GM21515 (cell line): ENCODE measurements at regions not wholly inside any gene's neighbourhood (a gene's known extent, or its start where the extent isn't known, plus 50 kb on each side); places are given as distances from the start of the nearest gene placed in this dataset.
"Not testable (repeated sequence)": the region's sequence is repeated elsewhere in the genome, so short reads cannot be mapped to it uniquely, and the experiment has no call there.

Experiments
- ATAC-seq: cut with Tn5 transposase; IDR thresholded peaks from one replicate; pipeline ENCODE4 v1.9.1; 2021; ENCODE audit not compliant: unreplicated experiment

GRCh38 chr6:23828861-23829260 lies 297.2 kb upstream of the NRSN1 start:
- no peak for ATAC-seq

GRCh38 chr6:23841116-23841515 lies 284.9 kb upstream of the NRSN1 start:
- no peak for ATAC-seq

- no peak for ATAC-seq
Measured at GRCh38 chr6:23842760-23843159, 283.3 kb upstream of the NRSN1 start.

- no peak for ATAC-seq
Measured at GRCh38 chr6:23851522-23851921, 274.5 kb upstream of the NRSN1 start.

DNA sequence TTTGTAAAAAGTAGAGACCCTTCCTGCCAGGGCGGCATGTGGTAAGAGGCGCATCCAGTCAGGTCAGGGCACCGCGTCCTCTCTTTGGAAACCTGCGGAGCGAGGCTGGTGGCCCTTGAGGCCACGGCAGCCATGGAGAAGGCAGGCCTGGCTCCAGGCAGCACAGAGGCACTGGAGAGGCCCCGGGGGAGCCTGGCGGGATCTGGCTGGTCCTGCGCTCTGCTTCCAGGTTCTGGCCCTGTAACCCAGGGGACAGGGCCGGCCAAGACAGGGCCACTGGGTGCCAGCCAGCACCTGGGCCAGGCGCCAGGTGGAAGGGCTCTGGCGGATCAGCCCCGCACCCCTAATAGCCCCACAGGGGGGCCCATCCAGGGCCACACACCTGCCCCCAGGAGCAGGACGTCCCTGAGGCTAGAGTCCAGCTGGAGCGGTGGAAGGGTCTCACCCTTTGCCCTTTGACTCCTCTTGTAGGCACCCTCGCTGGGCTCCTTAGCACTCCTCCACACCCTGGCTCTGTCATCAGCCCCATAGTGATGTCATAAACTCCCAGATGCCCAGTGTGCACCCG lies 272.4 kb upstream of the NRSN1 start:
- ATAC-seq: not testable (repeated sequence)

DNA sequence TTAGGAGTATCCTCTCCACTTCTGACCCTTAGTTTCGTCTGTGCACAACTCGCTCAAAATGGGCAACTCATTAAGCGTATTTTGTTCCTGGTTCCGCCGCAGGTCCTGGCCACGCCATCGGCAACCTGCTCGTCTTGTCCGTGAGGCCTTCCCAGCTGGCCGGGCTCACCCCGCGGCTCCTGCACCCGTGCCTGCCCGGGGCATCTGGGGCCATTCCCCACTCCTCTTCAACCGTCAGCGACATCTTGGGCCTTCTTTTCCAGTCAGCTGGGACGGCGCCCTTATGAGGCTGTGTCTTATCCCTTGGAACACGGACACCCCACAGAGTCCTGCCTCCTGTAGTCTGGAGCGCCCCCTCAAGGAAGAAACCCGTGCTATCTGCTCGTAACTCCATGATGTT lies 271.9 kb upstream of the NRSN1 start:
- ATAC-seq: not testable (repeated sequence)

GRCh38 chr6:23855497-23856116 lies 270.4 kb upstream of the NRSN1 start:
- no peak for ATAC-seq

DNA sequence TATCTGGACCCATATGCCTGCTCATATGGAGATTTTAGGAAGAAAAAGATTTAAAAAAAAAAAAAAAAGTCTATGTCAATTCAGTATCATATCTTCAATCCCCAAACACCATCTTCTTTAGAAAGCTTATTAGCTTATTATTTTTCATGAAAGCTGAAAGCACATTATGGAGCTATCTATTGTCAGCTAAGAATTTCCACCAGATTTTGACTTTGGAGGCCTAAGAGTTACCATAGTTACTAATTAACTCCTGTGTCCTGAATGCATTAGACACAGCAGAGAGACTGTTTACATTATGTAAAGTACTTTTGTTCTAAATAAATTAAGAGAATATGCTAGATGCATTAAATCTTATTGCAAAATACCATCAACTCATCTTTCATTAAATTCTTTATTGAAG lies 255.5 kb upstream of the NRSN1 start:
- ATAC-seq: no peak

DNA sequence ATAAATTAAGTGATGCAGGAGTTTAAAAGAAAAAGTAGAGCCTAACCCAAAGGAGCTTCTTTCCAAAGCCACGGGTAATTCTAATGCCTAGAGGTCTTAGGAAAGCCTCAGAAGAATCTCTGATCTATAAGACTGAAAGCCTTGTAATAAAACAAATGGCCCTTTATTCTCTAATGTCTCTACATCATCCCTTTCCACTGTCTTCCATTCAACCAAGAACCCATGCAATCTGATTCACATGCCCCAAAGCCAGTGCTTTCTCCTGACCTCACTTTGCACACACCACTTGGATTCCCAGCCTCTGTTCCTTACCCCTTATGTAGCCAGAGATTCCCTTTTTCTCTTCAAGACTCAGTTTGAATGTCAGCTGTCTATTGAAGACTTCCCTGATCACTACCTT lies 252.9 kb upstream of the NRSN1 start:
- ATAC-seq: no peak

DNA sequence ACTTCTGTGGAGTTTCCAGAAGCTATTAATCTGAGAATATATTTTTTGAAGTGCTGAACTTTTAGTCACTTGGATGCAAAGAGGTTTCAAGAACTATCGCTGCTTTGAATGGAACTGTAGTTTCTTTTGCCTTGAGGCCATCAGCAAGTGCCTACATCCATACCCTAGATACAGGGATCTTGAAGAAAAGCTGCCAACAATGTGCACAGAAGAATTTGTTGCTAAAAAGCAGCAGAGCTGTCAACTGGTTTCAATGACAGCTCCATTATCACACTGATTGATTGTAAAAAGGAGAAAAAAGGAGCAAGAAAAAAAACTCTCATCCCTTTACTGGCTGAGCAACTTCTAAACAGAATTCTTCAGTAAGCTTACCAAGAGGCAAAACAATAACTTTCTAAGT lies 251.0 kb upstream of the NRSN1 start:
- ATAC-seq: no peak

GRCh38 chr6:23879816-23880215 lies 246.2 kb upstream of the NRSN1 start:
- ATAC-seq: no peak

- ATAC-seq: no peak
Measured at GRCh38 chr6:23890543-23891227, 235.3 kb upstream of the NRSN1 start.

DNA sequence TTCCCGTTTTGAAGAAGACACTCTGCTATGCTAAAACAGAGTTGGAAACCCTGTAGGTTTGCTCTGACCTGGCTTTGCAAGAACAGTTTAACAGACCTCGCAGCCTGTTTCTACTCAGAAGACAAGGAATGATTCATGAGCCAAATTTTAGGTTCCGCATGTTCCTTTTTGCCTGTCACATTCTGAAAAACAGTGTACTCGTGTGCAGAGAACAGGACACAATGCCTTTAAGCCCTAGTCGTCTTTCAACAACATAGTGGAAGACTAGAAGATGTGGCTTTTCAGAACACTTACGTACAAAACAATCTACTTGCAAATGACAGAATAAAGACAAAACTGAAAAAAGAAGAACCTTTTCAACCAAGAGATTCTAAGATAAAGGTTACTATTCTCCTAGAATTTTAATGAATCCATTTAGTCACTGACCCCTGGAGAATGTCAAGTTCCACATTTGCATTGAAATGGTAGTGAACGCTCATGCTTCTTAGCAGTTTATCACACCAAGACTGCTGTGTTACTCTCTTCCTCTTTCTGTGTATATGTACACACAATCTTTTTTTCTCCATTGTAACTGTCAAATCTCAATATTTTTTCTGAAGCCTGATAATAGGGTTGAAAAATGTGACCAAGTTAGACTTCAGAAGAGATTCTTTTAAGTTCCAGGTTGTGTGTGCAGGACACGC lies 220.7 kb upstream of the NRSN1 start:
- no peak for ATAC-seq

DNA sequence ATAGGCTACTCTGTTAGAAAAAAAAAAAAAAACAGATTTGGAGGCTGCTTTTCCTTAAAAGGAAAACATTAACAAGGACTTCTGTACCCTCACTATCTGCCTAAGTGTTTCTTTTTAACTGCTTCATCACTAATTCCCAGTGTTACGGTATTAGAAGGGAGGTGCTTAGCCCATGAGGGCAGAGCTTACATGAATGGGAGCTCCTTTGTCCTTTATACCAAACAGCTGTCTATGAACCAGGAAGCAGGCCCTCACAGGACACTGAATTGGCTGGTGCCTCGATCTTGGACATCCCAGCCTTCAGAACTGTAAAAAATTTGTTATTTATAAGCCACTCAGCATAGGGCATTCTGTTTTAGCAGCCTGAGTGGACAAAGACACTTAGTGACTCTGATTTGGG lies 215.6 kb upstream of the NRSN1 start:
- ATAC-seq: no peak

- no peak for ATAC-seq
Measured at GRCh38 chr6:23927935-23928334, 198.1 kb upstream of the NRSN1 start.

DNA sequence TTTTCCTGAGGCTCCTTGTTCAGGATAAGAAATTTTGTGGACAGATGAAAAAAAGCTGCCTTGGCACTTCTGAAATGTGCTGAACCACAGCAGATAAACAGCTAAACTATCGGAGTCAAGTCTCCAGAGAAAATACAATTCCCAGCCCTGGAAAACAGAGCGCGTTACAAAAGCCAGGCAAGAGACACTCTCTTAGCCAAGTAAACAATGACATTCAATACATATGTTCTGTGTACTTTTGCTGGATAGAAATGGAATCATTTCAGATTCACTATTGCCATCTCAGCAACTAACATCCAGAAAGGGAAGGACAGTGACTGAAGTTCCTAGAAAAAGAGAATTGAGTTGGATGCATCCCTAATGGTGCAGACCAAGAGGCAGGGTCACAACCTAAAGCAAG lies 196.8 kb upstream of the NRSN1 start:
- ATAC-seq: no peak

- ATAC-seq: no peak
Measured at GRCh38 chr6:23940466-23940865, 185.5 kb upstream of the NRSN1 start.

DNA sequence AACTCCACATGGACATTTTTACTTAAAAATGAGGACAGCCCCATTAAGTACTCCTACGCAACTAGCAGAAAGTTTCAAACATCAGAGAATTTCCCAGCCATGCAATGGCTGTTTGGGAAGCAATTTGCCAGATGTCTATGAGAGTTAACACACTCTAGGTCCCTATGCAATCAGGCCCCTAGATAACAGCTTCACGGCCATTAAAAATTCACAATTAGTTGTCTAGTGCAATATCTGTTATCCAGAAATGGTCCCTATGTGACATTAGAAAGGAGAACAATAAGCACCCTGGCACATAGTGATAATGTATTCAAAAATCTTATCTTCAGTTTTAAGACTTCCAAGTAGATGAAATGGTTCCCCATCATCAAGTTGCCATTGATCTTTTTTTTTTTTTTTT lies 174.3 kb upstream of the NRSN1 start:
- ATAC-seq: no peak

GRCh38 chr6:23952245-23952644 lies 173.8 kb upstream of the NRSN1 start:
- ATAC-seq: no peak

GRCh38 chr6:23953976-23954375 lies 172.0 kb upstream of the NRSN1 start:
- ATAC-seq: no peak

DNA sequence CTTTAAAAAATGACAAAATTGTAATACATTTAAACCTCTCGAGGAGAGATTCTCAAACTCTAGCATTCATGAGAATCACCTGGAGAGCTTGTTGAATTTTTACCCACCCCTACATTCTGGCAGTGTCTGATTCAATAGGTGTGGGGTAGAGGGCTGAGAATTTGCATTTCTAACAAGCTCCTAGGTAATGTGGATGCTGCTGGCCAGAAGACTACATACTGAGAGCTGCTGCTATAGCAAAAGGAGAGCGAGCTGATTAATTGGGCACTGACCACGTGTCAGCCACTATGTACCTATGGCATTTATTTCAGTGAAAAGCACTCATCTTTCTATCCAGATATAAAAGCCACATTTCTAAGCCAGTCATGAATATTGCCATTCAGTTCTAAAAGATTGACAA lies 169.0 kb upstream of the NRSN1 start:
- ATAC-seq: no peak

GRCh38 chr6:23964865-23965264 lies 161.2 kb upstream of the NRSN1 start:
- ATAC-seq: no peak
